DMS 273 (cell line): ENCODE measurements at regions not wholly inside any gene's neighbourhood (a gene's known extent, or its start where the extent isn't known, plus 50 kb on each side); places are given as distances from the start of the nearest gene placed in this dataset.
"Not testable (repeated sequence)": the region's sequence is repeated elsewhere in the genome, so short reads cannot be mapped to it uniquely, and the experiment has no call there.

Experiments
- DNase-seq: peaks from one replicate; lab custom pipeline; 2025; ENCODE audit not compliant: unreplicated experiment; lab: John Stamatoyannopoulos, UW

- DNase-seq: not testable (repeated sequence)
Observed at GRCh38 chr18:22068784-22069183, 100.6 kb upstream of the GATA6 start.

GRCh38 chr18:22069916-22070315 is 99.5 kb upstream of the GATA6 start:
- no peak for DNase-seq

- no peak for DNase-seq
Observed at GRCh38 chr18:22073411-22073810, 96.0 kb upstream of the GATA6 start.

GRCh38 chr18:22074282-22075070 is 94.9 kb upstream of the GATA6 start:
- DNase-seq: no peak

GRCh38 chr18:22080035-22080434 is 89.4 kb upstream of the GATA6 start:
- no peak for DNase-seq

GRCh38 chr18:22082408-22082807 is 87.0 kb upstream of the GATA6 start:
- DNase-seq: no peak

- no peak for DNase-seq
Observed at GRCh38 chr18:22084547-22084946, 84.8 kb upstream of the GATA6 start.

- DNase-seq: no peak
Observed at GRCh38 chr18:22086973-22087372, 82.4 kb upstream of the GATA6 start.

- DNase-seq: no peak
Observed at GRCh38 chr18:22088029-22088428, 81.4 kb upstream of the GATA6 start.

GRCh38 chr18:22088996-22089640 is 80.3 kb upstream of the GATA6 start:
- no peak for DNase-seq

- no peak for DNase-seq
Observed at GRCh38 chr18:22091341-22091740, 78.0 kb upstream of the GATA6 start.

- no peak for DNase-seq
Observed at GRCh38 chr18:22093731-22094357, 75.5 kb upstream of the GATA6 start.

- DNase-seq: no peak
Observed at GRCh38 chr18:22094358-22094734, 75.0 kb upstream of the GATA6 start.

GRCh38 chr18:22098563-22098989 is 70.8 kb upstream of the GATA6 start:
- no peak for DNase-seq

- DNase-seq: no peak
Observed at GRCh38 chr18:22099925-22100324, 69.5 kb upstream of the GATA6 start.

- DNase-seq: no peak
Observed at GRCh38 chr18:22101731-22102130, 67.7 kb upstream of the GATA6 start.

- DNase-seq: no peak
Observed at GRCh38 chr18:22102953-22103646, 66.3 kb upstream of the GATA6 start.

- DNase-seq: no peak
Observed at GRCh38 chr18:22103647-22104031, 65.8 kb upstream of the GATA6 start.

- DNase-seq: peak; percentile 74
Observed at GRCh38 chr18:22106536-22107292, 62.7 kb upstream of the GATA6 start.

GRCh38 chr18:22108674-22109073 is 60.7 kb upstream of the GATA6 start:
- peak; percentile 75 for DNase-seq

GRCh38 chr18:22109535-22109934 is 59.9 kb upstream of the GATA6 start:
- no peak for DNase-seq
